ENCODE measurements at regions not wholly inside any gene's neighbourhood (a gene's known extent, or its start where the extent isn't known, plus 50 kb on each side); places are given as distances from the start of the nearest gene placed in this dataset.
"Not testable (repeated sequence)": the region's sequence is repeated elsewhere in the genome, so short reads cannot be mapped to it uniquely, and the experiment has no call there.

DNA sequence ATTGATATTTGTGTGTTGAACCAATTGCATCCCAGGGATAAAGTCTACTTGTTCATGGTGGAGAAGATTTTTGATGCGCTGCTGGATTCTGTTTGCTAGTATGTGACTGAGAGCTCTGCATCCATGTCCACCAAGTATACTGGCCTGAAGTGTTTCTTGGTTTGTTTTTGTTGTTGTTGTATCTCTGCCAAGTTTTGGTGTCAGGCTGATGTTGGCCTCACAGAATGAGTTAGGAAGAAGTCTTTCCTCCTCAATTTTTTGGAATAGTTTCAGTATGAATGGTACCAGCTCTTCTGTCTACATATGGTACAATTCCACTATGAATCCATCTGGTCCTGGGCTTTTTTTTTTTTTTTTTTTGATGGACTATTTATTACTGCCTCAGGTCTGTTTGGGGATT lies 50.9 kb upstream of the OSTN start:
- Mint-ChIP-seq H3K27me3 (no peaks in the 10 kb centered on the region), H3K4me1 (ENCODE audit: low read depth) (no peaks in the 10 kb centered on the region), H3K36me3 (no peaks in the 10 kb centered on the region), H3K27ac (no peak overlapping the region), H3K4me3 (no peak overlapping the region), H3K9me3 (peaks cover 4% of the 10 kb centered on the region)
- intact Hi-C loops (cut with micrococcal nuclease) = no loop called here
- CTCF ChIA-PET = no interaction called here
- POLR2A ChIA-PET = no interaction called here
- no peak for DNase-seq

DNA sequence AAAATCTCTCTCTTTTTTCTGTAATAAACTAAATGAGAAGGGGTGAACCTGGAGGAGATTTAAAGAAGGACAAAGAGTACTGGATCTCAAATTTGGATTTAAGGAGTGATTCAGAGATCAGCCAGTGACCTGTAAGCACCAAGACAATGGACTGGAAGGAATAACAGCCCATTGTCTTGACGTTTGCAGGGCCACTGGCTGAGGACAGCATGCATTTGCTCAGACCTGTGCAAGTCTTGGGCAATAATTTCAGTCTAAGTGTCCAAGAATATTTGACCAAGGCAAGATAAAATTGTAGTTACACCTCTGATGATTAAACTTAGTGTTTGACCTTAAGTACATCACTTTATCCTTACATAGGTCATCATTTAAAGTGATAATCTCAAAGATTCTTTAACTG lies 55.8 kb upstream of the OSTN start:
- no peak for DNase-seq
- Mint-ChIP-seq H3K9me3 (peaks cover 4% of the 10 kb centered on the region), H3K4me1 (ENCODE audit: low read depth) (no peaks in the 10 kb centered on the region), H3K27me3 (no peaks in the 10 kb centered on the region), H3K27ac (no peak overlapping the region), H3K36me3 (no peaks in the 10 kb centered on the region), H3K4me3 (no peak overlapping the region)
- CTCF ChIA-PET = no interaction called here
- intact Hi-C loops (cut with micrococcal nuclease) = no loop called here
- POLR2A ChIA-PET = no interaction called here

DNA sequence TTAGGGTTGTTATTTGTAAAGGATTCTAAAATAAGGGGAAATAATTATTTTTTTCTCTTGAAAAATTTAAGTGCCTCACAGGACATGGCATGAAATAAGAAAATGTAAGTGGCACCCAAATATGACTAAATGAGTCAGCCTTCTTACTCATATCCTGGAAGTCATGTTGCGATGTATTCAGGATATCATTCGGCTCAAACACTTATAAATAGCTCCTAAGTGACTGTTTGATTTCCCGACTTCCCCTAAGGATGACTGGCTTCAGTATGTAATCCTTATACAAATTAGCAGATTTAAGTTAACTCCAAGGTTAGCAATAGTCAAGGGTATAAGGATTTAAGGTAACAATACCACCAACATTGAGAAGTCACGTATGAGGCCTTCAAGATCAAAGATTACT lies 57.3 kb upstream of the OSTN start:
- CTCF ChIA-PET = interaction anchor here (0.6 kb wide), 1 partner anchor 12 kb away, joined by 3 read pairs; no protein-coding TSS in a partner anchor
- DNase-seq = no peak
- H3K27me3 Mint-ChIP-seq = no peaks in the 10 kb centered on the region
- intact Hi-C loops (cut with micrococcal nuclease) = no loop called here
- H3K27ac Mint-ChIP-seq = no peak overlapping the region
- H3K9me3 Mint-ChIP-seq = peaks cover 4% of the 10 kb centered on the region
- H3K36me3 Mint-ChIP-seq = no peaks in the 10 kb centered on the region
- no peaks in the 10 kb centered on the region for H3K4me1 Mint-ChIP-seq (ENCODE audit: low read depth)
- POLR2A ChIA-PET = no interaction called here
- no peak overlapping the region for H3K4me3 Mint-ChIP-seq

DNA sequence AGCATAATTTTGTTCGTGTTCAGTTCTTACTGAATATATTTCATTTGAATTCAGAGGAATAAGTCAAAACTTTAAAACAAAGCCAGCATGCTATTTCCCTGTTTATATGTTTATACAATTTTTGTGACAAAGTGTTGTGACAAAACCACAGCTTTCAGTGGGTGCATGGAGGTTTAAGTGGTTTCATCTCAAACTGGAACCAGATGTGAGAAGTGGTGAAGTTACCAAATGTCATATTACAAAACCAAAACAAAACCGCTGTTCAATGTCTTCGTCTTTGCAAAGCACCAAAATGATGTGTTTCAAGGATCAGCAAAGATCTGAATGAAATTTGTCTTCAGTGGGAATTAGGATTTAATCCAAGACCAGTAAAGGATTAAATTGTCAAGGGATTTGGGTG lies 59.3 kb upstream of the OSTN start:
- Mint-ChIP-seq H3K36me3 (peaks cover 2% of the 10 kb centered on the region), H3K27me3 (no peaks in the 10 kb centered on the region), H3K9me3 (peaks cover 4% of the 10 kb centered on the region), H3K4me1 (ENCODE audit: low read depth) (no peaks in the 10 kb centered on the region), H3K4me3 (no peak overlapping the region), H3K27ac (no peak overlapping the region)
- POLR2A ChIA-PET = no interaction called here
- no peak for DNase-seq
- intact Hi-C loops (cut with micrococcal nuclease) = no loop called here
- CTCF ChIA-PET = no interaction called here

DNA sequence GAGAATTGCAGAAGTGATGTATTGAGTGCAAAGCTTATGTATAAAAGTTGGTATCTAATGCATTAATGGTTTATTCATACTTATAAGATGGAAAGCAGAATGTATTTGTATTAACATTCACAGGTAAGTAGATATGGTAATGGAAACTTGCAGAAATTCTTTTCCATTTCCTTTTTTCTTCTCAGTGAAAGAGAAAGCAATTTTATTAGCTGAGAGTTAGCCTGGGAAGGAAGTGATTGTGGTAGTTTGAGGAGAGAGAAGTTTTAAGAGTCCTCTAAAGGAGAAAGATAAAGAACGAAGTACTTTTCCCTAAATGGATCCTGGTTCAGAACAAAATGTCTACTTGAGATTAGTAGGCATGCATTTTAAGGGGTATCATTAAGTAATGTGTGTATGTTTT lies 60.1 kb upstream of the OSTN start:
- H3K4me3 Mint-ChIP-seq = no peak overlapping the region
- DNase-seq = no peak
- ChIA-PET CTCF (no interaction called here), POLR2A (no interaction called here)
- peaks cover 4% of the 10 kb centered on the region for H3K9me3 Mint-ChIP-seq
- intact Hi-C loops (cut with micrococcal nuclease) = no loop called here
- H3K36me3 Mint-ChIP-seq = peaks cover 2% of the 10 kb centered on the region
- no peaks in the 10 kb centered on the region for H3K4me1 Mint-ChIP-seq (ENCODE audit: low read depth)
- no peaks in the 10 kb centered on the region for H3K27me3 Mint-ChIP-seq
- H3K27ac Mint-ChIP-seq = no peak overlapping the region

DNA sequence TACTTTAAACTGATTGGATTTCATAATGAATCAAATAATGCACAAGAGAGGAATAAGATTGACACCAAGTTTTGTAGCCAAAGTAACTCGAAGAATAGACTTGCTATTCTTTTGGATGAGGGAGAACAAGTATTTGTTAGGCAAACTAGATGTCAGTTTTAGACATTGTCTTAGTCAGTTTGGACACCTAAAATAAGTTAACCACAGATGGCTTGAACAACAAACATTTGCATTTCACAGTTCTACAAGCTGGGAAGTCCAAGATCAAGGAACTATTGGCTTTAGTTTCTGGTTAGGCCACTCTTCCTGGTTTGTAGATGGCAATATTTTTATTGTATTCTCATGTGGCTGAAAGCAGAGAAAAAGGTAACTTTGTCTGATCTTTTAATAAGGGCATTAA lies 61.3 kb upstream of the OSTN start:
- Mint-ChIP-seq H3K4me3 (no peak overlapping the region), H3K4me1 (ENCODE audit: low read depth) (no peaks in the 10 kb centered on the region), H3K27ac (no peak overlapping the region), H3K9me3 (peaks cover 4% of the 10 kb centered on the region), H3K36me3 (peaks cover 2% of the 10 kb centered on the region), H3K27me3 (no peaks in the 10 kb centered on the region)
- intact Hi-C loops (cut with micrococcal nuclease) = no loop called here
- POLR2A ChIA-PET = no interaction called here
- no peak for DNase-seq
- CTCF ChIA-PET = no interaction called here

DNA sequence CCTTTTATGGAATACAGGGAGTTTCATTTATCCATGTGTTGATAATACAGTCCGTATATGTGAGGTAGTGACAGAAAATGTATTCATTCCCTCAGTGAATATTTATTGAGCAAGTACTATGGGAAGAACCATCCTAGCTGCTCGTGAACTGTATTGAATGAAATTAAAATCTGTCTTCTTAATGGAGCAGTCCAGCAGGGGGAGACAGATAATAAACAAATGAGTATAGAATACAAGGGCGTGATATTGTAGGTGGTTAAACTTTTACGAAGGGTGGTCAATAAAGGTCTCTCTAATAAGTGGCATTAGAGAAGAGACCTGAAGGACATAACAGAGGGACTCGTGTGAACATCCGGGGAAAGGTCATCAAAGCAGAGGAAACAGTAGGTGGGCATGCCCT lies 62.7 kb upstream of the OSTN start:
- DNase-seq = no peak
- intact Hi-C loops (cut with micrococcal nuclease) = no loop called here
- H3K36me3 Mint-ChIP-seq = peaks cover 2% of the 10 kb centered on the region
- no peak overlapping the region for H3K27ac Mint-ChIP-seq
- H3K9me3 Mint-ChIP-seq = peaks cover 4% of the 10 kb centered on the region
- no peaks in the 10 kb centered on the region for H3K4me1 Mint-ChIP-seq (ENCODE audit: low read depth)
- ChIA-PET POLR2A (no interaction called here), CTCF (no interaction called here)
- no peaks in the 10 kb centered on the region for H3K27me3 Mint-ChIP-seq
- H3K4me3 Mint-ChIP-seq = no peak overlapping the region

DNA sequence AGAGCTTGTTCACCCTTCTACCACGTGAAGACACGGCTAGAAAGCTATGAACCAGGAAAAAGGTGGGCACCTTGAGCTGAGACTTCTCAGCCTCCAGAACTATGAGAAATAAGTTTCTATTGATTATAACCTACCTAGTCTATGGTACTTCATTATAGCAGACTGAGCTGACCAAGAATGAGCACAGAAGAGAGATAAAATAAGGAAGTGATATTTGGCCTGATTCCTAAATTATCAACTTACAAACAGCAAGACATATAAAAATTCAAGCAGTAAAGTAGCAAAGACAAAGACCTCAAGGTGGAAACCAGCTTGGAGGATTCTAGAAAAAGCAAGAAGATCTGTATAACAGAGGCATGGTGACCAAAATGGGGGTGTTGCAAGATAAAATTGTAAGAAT lies 63.9 kb upstream of the OSTN start:
- H3K27ac Mint-ChIP-seq = no peak overlapping the region
- POLR2A ChIA-PET = no interaction called here
- intact Hi-C loops (cut with micrococcal nuclease) = no loop called here
- H3K4me3 Mint-ChIP-seq = no peak overlapping the region
- no peaks in the 10 kb centered on the region for H3K4me1 Mint-ChIP-seq (ENCODE audit: low read depth)
- no peaks in the 10 kb centered on the region for H3K27me3 Mint-ChIP-seq
- peaks cover 4% of the 10 kb centered on the region for H3K9me3 Mint-ChIP-seq
- DNase-seq = no peak
- H3K36me3 Mint-ChIP-seq = peaks cover 2% of the 10 kb centered on the region
- CTCF ChIA-PET = no interaction called here

DNA sequence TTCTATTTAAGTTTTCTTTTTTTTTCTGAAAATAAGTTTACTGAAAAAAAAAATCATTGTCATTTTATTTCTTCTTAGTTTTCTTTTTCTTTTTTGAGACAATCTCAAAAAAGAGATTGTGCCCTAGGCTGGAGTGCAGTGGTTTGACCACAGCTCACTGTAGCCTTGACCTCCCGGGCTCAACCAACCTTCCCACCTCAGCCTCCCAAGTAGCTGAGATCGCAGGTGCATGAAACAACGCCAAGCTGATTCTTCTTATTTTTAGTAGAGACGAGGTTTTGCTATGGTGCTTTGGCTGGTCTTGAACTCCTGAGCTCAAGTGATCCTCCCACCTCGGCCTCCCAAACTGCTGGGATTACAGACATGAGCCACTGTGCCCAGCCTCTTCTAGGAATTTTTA lies 65.7 kb upstream of the OSTN start:
- ChIA-PET CTCF (interaction anchor here (0.7 kb wide), 1 partner anchor 15 kb away, joined by 3 read pairs; no protein-coding TSS in a partner anchor), POLR2A (no interaction called here)
- intact Hi-C loops (cut with micrococcal nuclease) = no loop called here
- DNase-seq = no peak
- Mint-ChIP-seq H3K27me3 (no peaks in the 10 kb centered on the region), H3K9me3 (peaks cover 4% of the 10 kb centered on the region), H3K4me1 (ENCODE audit: low read depth) (no peaks in the 10 kb centered on the region), H3K36me3 (peaks cover 2% of the 10 kb centered on the region), H3K27ac (no peak overlapping the region), H3K4me3 (no peak overlapping the region)

DNA sequence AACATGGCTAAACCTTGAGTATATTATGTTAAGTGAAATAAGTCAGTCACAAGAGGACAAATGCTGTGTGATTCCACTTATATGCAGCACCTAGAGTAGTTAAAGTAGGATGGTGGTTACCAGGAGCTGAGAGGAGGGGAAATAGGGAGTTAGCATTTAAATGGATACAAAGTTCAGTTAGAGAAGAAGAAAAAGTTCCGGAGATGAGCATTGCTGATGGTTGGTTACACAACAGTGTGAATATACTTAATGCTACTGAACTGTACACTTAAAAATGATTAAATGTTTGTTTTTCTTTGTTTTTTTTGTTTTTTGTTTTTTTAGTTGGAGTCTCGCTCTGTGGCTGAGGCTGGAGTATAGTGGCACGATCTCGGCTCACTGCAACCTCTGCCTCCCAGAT lies 67.7 kb upstream of the OSTN start:
- Mint-ChIP-seq H3K36me3 (peaks cover under 1% of the 10 kb centered on the region), H3K4me1 (ENCODE audit: low read depth) (no peaks in the 10 kb centered on the region), H3K9me3 (peaks cover 2% of the 10 kb centered on the region), H3K4me3 (no peak overlapping the region), H3K27ac (no peak overlapping the region), H3K27me3 (no peaks in the 10 kb centered on the region)
- ChIA-PET POLR2A (no interaction called here), CTCF (no interaction called here)
- intact Hi-C loops (cut with micrococcal nuclease) = no loop called here
- no peak for DNase-seq

DNA sequence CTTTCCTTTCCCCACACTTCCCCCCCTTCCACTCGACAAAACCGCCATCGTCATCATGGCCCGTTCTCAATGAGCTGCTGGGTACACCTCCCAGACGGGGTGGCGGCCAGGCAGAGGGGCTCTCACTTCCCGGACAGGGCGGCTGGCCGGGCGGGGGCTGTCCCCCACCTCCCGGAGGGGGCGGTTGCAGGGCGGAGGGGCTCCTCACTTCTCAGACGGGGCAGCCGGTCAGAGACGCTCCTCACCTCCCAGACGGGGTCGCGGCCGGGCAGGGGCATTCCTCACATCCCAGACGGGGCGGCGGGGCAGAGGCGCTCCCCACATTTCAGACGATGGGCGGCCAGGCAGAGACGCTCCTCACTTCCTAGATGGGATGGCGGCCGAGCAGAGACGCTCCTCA lies 74.2 kb upstream of the OSTN start:
- H3K27ac Mint-ChIP-seq; H3K4me3 Mint-ChIP-seq; DNase-seq; intact Hi-C loops (cut with micrococcal nuclease); H3K4me1 Mint-ChIP-seq (ENCODE audit: low read depth); POLR2A ChIA-PET; CTCF ChIA-PET; H3K27me3 Mint-ChIP-seq; H3K9me3 Mint-ChIP-seq; H3K36me3 Mint-ChIP-seq: not testable (repeated sequence)

DNA sequence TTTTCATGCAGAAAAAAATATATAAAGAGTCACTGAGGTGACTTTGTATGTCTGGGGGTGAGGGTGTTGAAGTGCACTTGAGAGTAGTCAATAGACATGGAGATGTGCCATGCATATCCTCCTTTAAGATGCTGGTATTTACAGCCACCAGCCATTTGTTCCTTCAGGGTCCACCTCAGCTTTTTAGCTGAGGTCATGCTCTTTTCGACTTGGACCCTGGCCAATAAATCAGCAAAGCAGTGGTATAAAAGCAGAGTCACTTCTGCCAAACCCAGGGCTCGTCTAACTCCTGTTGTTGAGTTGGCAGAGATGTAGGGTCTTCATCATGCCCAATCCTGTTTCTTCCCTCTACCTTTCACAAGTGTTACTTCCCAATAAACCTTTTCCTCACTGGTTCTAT lies 75.1 kb upstream of the OSTN start:
- Mint-ChIP-seq H3K27me3 (no peaks in the 10 kb centered on the region), H3K4me3 (no peak overlapping the region), H3K4me1 (ENCODE audit: low read depth) (no peaks in the 10 kb centered on the region), H3K27ac (no peak overlapping the region), H3K36me3 (no peaks in the 10 kb centered on the region), H3K9me3 (no peaks in the 10 kb centered on the region)
- ChIA-PET POLR2A (no interaction called here), CTCF (no interaction called here)
- no peak for DNase-seq
- intact Hi-C loops (cut with micrococcal nuclease) = no loop called here

DNA sequence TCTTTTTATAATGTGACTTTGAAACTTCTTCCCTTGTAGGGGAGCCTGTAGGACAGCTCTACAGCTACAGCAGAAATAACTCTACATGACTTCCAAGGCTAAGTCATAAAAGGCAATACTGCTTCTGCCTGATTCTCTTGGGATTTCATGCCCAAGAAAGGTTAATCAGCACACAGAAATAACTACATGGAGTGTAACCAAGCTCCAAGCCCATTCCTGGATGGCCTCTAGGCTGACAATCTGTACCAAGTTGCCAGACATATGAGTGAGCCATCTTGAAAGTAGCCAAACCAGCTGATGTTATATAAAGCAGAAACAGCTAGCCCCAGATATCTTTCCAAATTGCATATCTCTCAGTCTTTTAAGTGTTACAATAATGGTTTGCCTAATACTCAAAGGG lies 75.8 kb upstream of the OSTN start:
- intact Hi-C loops (cut with micrococcal nuclease) = no loop called here

More for the DNA sequence above, 75.8 kb upstream of the OSTN start:
- DNase-seq = no peak
- ChIA-PET POLR2A (interaction anchor here (0.6 kb wide), 1 partner anchor 50 kb away, joined by 3 read pairs; no protein-coding TSS in a partner anchor), CTCF (no interaction called here)
- H3K27me3 Mint-ChIP-seq = no peaks in the 10 kb centered on the region
- H3K36me3 Mint-ChIP-seq = no peaks in the 10 kb centered on the region
- H3K4me3 Mint-ChIP-seq = no peak overlapping the region
- no peaks in the 10 kb centered on the region for H3K4me1 Mint-ChIP-seq (ENCODE audit: low read depth)
- no peaks in the 10 kb centered on the region for H3K9me3 Mint-ChIP-seq
- H3K27ac Mint-ChIP-seq = no peak overlapping the region
